CD14-positive monocyte (primary cell): ENCODE measurements at regions not wholly inside any gene's neighbourhood (a gene's known extent, or its start where the extent isn't known, plus 50 kb on each side); places are given as distances from the start of the nearest gene placed in this dataset.

Experiments used
- DNase-seq, 3 donors: peaks; one replicate each; pipeline ENCODE4 v3.0.0-alpha.2; 2011 to 2022
- H2AFZ ChIP-seq: 2 replicates; pipeline ENCODE4 v1.6.0; 2012; ENCODE audit warnings: mild to moderate bottlenecking, low read depth, low read length, inconsistent platforms; ENCODE audit not compliant: insufficient read depth, poor library complexity, severe bottlenecking
- H3K27ac ChIP-seq, 2 donors: 1 replicate in 1 of 2; 2 replicates in 1 of 2; pipeline ENCODE4 v1.5.1; 2012 to 2013; ENCODE audit warnings: low read length in 2 of 2, control low read depth in 1 of 2, inconsistent platforms in 1 of 2, low read depth in 1 of 2, mild to moderate bottlenecking in 1 of 2
- H3K27me3 ChIP-seq, 2 donors: one replicate each; pipeline versions ENCODE4 v1.6.0 to v1.6.1; 2011 to 2013; ENCODE audit warnings: low read length in 2 of 2; ENCODE audit not compliant: control insufficient read depth in 2 of 2, insufficient read depth in 2 of 2
- H3K36me3 ChIP-seq, 2 donors: replicated peaks in 1 of 2; 1 replicate in 1 of 2; 2 replicates in 1 of 2; pipeline versions ENCODE4 v1.5.1 to v1.6.1; 2012 to 2013; ENCODE audit warnings: low read length in 2 of 2, control low read depth in 1 of 2, inconsistent platforms in 1 of 2, mild to moderate bottlenecking in 1 of 2; ENCODE audit not compliant: insufficient read depth in 2 of 2, control insufficient read depth in 1 of 2
- H3K4me1 ChIP-seq, 2 donors: 1 replicate in 1 of 2; 2 replicates in 1 of 2; pipeline versions ENCODE4 v1.5.1 to v1.6.1; 2012 to 2013; ENCODE audit warnings: low read length in 2 of 2, control low read depth in 1 of 2, inconsistent platforms in 1 of 2, mild to moderate bottlenecking in 1 of 2, moderate library complexity in 1 of 2; ENCODE audit not compliant: insufficient read depth in 2 of 2, control insufficient read depth in 1 of 2
- H3K4me2 ChIP-seq: replicated peaks from 2 replicates; pipeline ENCODE3; 2012; ENCODE audit warnings: low read length, moderate library complexity, mild to moderate bottlenecking; ENCODE audit not compliant: poor library complexity, severe bottlenecking; ENCODE audit errors: extremely low read depth
- H3K4me3 ChIP-seq, 3 experiments: fragments of 200-600 bp in 1 of 3; sonication (generic) in 1 of 3; replicated peaks in 1 of 3; 1 replicate in 2 of 3; 2 replicates in 1 of 3; pipeline ENCODE4 v1.5.1; 2011 to 2013; ENCODE audit warnings: low read length in 3 of 3, mild to moderate bottlenecking in 3 of 3, control low read depth in 2 of 3, low read depth in 2 of 3, inconsistent platforms in 1 of 3, moderate library complexity in 1 of 3
- H3K79me2 ChIP-seq: 2 replicates; pipeline ENCODE4 v1.6.0; 2012; ENCODE audit warnings: mild to moderate bottlenecking, control low read depth, inconsistent platforms, low read length, moderate library complexity; ENCODE audit not compliant: insufficient read depth
- H3K9ac ChIP-seq: 2 replicates; pipeline ENCODE4 v1.6.0; 2017; ENCODE audit warnings: low read length, mild to moderate bottlenecking; ENCODE audit not compliant: insufficient read depth, poor library complexity, severe bottlenecking
- H3K9me3 ChIP-seq, 2 donors: replicated peaks in 1 of 2; 1 replicate in 1 of 2; 2 replicates in 1 of 2; pipeline versions ENCODE4 v1.5.1 to v1.6.1; 2012 to 2013; ENCODE audit warnings: low read length in 2 of 2, control low read depth in 1 of 2; ENCODE audit not compliant: control insufficient read depth in 1 of 2, insufficient read depth in 1 of 2
- H4K20me1 ChIP-seq: 2 replicates; pipeline ENCODE4 v1.6.0; 2012; ENCODE audit warnings: mild to moderate bottlenecking, low read length, control low read depth, moderate library complexity; ENCODE audit not compliant: insufficient read depth
- H3K27ac Mint-ChIP-seq, 7 donors: one replicate each; pipeline ENCODE4 v1.8.0; 2020; ENCODE audit warnings: mild to moderate bottlenecking in 7 of 7, mixed read lengths in 7 of 7, moderate library complexity in 6 of 7, inconsistent platforms in 2 of 7
- H3K27me3 Mint-ChIP-seq, 3 donors: one replicate each; pipeline ENCODE4 v1.8.0; 2021 to 2022; ENCODE audit warnings: low read depth in 3 of 3, mild to moderate bottlenecking in 3 of 3, mixed read lengths in 3 of 3, moderate library complexity in 3 of 3, inconsistent platforms in 1 of 3
- H3K36me3 Mint-ChIP-seq, 2 donors: one replicate each; pipeline ENCODE4 v1.8.0; 2020; ENCODE audit warnings: mixed read lengths in 2 of 2, inconsistent platforms in 1 of 2, mild to moderate bottlenecking in 1 of 2
- H3K4me1 Mint-ChIP-seq: one replicate; pipeline ENCODE4 v1.8.0; 2020; ENCODE audit warnings: mild to moderate bottlenecking, mixed read lengths
- H3K4me3 Mint-ChIP-seq, 2 donors: one replicate each; pipeline ENCODE4 v1.8.0; 2020; ENCODE audit warnings: mild to moderate bottlenecking in 2 of 2, mixed read lengths in 2 of 2, moderate library complexity in 1 of 2
- H3K9me3 Mint-ChIP-seq, 7 donors: one replicate each; pipeline ENCODE4 v1.8.0; 2020 to 2022; ENCODE audit warnings: mixed read lengths in 7 of 7, mild to moderate bottlenecking in 6 of 7, moderate library complexity in 6 of 7, inconsistent platforms in 2 of 7
- CTCF ChIP-seq: fragments of 200-600 bp; IDR thresholded peaks from one replicate; pipeline ENCODE4 v1.8.0; 2022; ENCODE audit warnings: antibody characterized with exemption, mild to moderate bottlenecking
- whole genome bisulfite sequencing: methylation state at CpG from one replicate; pipeline ENCODE4 v1.1.5; 2013; ENCODE audit warnings: missing lambda C conversion rate; ENCODE audit not compliant: insufficient coverage; 5-methylcytosine and 5-hydroxymethylcytosine counted together
- intact Hi-C, 2 donors: fragments of 100-400 bp; cut with micrococcal nuclease; formaldehyde crosslinking; loops; one replicate each; pipeline versions ENCODE4 v1.15.0 to v1.15.1; 2023

DNA sequence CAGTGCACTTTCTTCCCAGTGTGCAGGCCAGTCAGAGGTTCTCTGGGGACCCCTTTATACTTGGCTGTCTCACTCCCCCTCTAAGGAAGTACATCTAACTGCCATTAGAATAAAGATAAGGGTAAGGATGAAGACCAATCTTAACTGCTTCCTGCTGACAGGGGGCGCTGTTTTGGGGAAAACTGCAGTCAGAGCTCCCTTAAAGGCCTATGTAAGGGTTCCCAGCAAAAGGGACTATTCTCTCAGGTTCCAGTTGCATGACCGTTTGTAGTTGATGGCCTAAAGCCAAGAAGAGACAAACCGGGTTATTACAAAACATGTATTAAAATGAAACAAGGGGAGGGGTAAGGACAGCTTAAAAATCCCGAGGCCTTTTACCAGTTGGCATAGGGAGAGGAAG, 115.6 kb upstream of the SPIN4 start:
- H3K4me3 ChIP-seq, result no peak overlapping the region
- no peak overlapping the region for H3K4me2 ChIP-seq
- no peak for TF ChIP-seq CTCF
- H3K4me1 Mint-ChIP-seq, result no peaks in the 10 kb centered on the region
- WGBS, result no CpG with 5 or more reads among the region's 4 CpGs
- no peaks in the 10 kb centered on the region for H4K20me1 ChIP-seq
- H3K27ac ChIP-seq, result no peak overlapping the region
- intact Hi-C loops, result no loop called here
- peaks cover 0 to 2% of the 10 kb centered on the region in 2 donors for H3K36me3 Mint-ChIP-seq
- no peak overlapping the region for H2AFZ ChIP-seq
- no peak overlapping the region for H3K27ac Mint-ChIP-seq
- H3K9me3 Mint-ChIP-seq, result peaks cover 7 to 44% (median 24%) of the 10 kb centered on the region in 7 donors
- H3K4me3 Mint-ChIP-seq, result no peak overlapping the region
- H3K9me3 ChIP-seq, result peaks cover 20 to 30% of the 10 kb centered on the region in 2 donors
- no peaks in the 10 kb centered on the region for H3K27me3 ChIP-seq
- DNase-seq, result no peak
- H3K79me2 ChIP-seq, result no peaks in the 10 kb centered on the region
- peaks cover 0 to 2% of the 10 kb centered on the region in 2 donors for H3K4me1 ChIP-seq
- H3K9ac ChIP-seq, result no peak overlapping the region
- H3K36me3 ChIP-seq, result no peaks in the 10 kb centered on the region
- no peaks in the 10 kb centered on the region for H3K27me3 Mint-ChIP-seq

GRCh38 chrX:63458981-63459380, 107.8 kb upstream of the SPIN4 start:
- H3K27ac Mint-ChIP-seq, result no peak overlapping the region
- H3K79me2 ChIP-seq, result no peaks in the 10 kb centered on the region
- no peaks in the 10 kb centered on the region for H3K36me3 Mint-ChIP-seq
- H3K4me1 ChIP-seq, result no peaks in the 10 kb centered on the region
- no peaks in the 10 kb centered on the region for H3K4me1 Mint-ChIP-seq
- H3K9ac ChIP-seq, result no peak overlapping the region
- H3K36me3 ChIP-seq, result no peaks in the 10 kb centered on the region
- H3K9me3 ChIP-seq, result peaks cover 0 to under 1% of the 10 kb centered on the region in 2 donors
- DNase-seq, result no peak
- H4K20me1 ChIP-seq, result no peaks in the 10 kb centered on the region
- H2AFZ ChIP-seq, result no peak overlapping the region
- H3K27ac ChIP-seq, result no peak overlapping the region
- H3K27me3 Mint-ChIP-seq, result no peaks in the 10 kb centered on the region
- no peaks in the 10 kb centered on the region for H3K27me3 ChIP-seq
- no peak for TF ChIP-seq CTCF
- WGBS, result no CpG with 5 or more reads among the region's 1 CpG
- H3K4me2 ChIP-seq, result no peak overlapping the region
- H3K4me3 ChIP-seq, result no peak overlapping the region
- intact Hi-C loops, result no loop called here
- peaks cover 5 to 22% (median 9%) of the 10 kb centered on the region in 7 donors for H3K9me3 Mint-ChIP-seq
- H3K4me3 Mint-ChIP-seq, result no peak overlapping the region
